Endothelial cell of umbilical vein (primary cell): ENCODE measurements at regions not wholly inside any gene's neighbourhood (a gene's known extent, or its start where the extent isn't known, plus 50 kb on each side); places are given as distances from the start of the nearest gene placed in this dataset.
"Not testable (repeated sequence)": the region's sequence is repeated elsewhere in the genome, so short reads cannot be mapped to it uniquely, and the experiment has no call there.

Experiments used
- CTCF ChIP-seq, 2 donors: IDR thresholded peaks; 1 replicate in 1 of 2; 2 replicates in 1 of 2; pipeline ENCODE4 v1.5.1; 2011; ENCODE audit warnings: low read length in 2 of 2, mild to moderate bottlenecking in 2 of 2, moderate library complexity in 2 of 2, control low read depth in 1 of 2, inconsistent platforms in 1 of 2, low read depth in 1 of 2; ENCODE audit not compliant: insufficient read depth in 1 of 2; ENCODE audit errors: extremely low read depth in 1 of 2
- EZH2 ChIP-seq: IDR thresholded peaks from 2 replicates; pipeline ENCODE4 v1.6.1; 2012; ENCODE audit warnings: borderline replicate concordance, low read depth, mild to moderate bottlenecking, moderate library complexity, low read length, inconsistent platforms; ENCODE audit not compliant: severe bottlenecking
- FOS ChIP-seq: IDR thresholded peaks from 2 replicates; pipeline ENCODE4 v1.6.1; 2011; ENCODE audit warnings: mild to moderate bottlenecking, low read length, moderate library complexity, borderline replicate concordance; ENCODE audit not compliant: insufficient read depth
- GATA2 ChIP-seq: IDR thresholded peaks from 2 replicates; pipeline ENCODE4 v1.7.0; 2011; ENCODE audit warnings: low read depth, mild to moderate bottlenecking, moderate library complexity, mixed read lengths, low read length; ENCODE audit not compliant: insufficient read length, insufficient read depth
- MYC ChIP-seq: IDR thresholded peaks from one replicate; pipeline ENCODE4 v1.6.1; 2011; ENCODE audit warnings: mild to moderate bottlenecking, low read depth, low read length
- POLR2A ChIP-seq: IDR thresholded peaks from 2 replicates; pipeline ENCODE4 v1.6.1; 2012; ENCODE audit warnings: low read depth, mild to moderate bottlenecking, control low read depth, low read length
- POLR2AphosphoS5 ChIP-seq: IDR thresholded peaks from 2 replicates; pipeline ENCODE4 v1.6.1; 2012; ENCODE audit warnings: low read depth, mild to moderate bottlenecking, control low read depth, low read length, moderate library complexity; ENCODE audit not compliant: insufficient read depth

DNA sequence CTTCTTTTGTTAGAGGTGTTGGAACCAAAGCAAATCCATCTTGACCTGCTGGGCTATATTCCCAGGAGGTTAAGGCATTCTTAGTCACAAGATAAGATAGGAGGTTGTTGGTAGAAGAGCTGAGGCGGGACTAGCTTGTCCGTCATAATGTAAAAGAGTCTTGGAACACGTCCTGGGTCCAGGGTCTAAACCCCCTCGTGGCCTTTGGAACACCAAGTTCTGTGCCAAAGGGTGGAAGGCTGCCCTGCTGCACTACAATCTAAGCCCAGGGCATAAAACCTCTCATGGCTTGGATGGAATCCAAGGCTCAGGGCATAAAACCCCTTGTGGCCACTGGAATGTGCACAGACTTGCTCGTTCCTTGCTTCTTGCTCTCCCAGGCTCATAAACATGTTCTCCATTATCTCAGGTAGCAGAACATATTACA lies 53.8 kb upstream of the ECHDC1 start:
- TF ChIP-seq CTCF (IDR thresholded peaks at IDR 0.05; ENCODE audit: extremely low read depth in 1 of 2, insufficient read depth in 1 of 2, low read depth in 1 of 2, low read length in 2 of 2); POLR2AphosphoS5; POLR2A; FOS; EZH2; GATA2; MYC: not testable (repeated sequence)
